SK-N-SH treated with all-trans-retinoic acid at 6 μM for 48 hours (cell line): ENCODE measurements at regions not wholly inside any gene's neighbourhood (a gene's known extent, or its start where the extent isn't known, plus 50 kb on each side); places are given as distances from the start of the nearest gene placed in this dataset.

Experiments
- ISL1 ChIP-seq: fragments of 250-450 bp; sonication (Bioruptor Pico); IDR thresholded peaks from 2 replicates; pipeline ENCODE4 v2.1.2; 2022; ENCODE audit warnings: mild to moderate bottlenecking, moderate library complexity
- ZC3H10 ChIP-seq: fragments of 250-450 bp; sonication (Bioruptor Pico); IDR thresholded peaks from 2 replicates; pipeline ENCODE4 v1.5.1; 2021; ENCODE audit warnings: mild to moderate bottlenecking, moderate library complexity
- TF ChIP-seq, protein P1 (sequence below): fragments of 250-450 bp; sonication (Bioruptor Pico); IDR thresholded peaks from 2 replicates; pipeline ENCODE4 v1.5.0; 2020; ENCODE audit warnings: mild to moderate bottlenecking, moderate library complexity
- TF ChIP-seq, protein P2 (sequence below): fragments of 250-450 bp; sonication (Bioruptor Pico); IDR thresholded peaks from 2 replicates; pipeline ENCODE4 v1.8.0; 2020; ENCODE audit warnings: mild to moderate bottlenecking, moderate library complexity, borderline replicate concordance

GRCh38 chr13:87100431-87100830 lies 570.7 kb upstream of the SLITRK5 start:
- TF ChIP-seq, protein P1, sequence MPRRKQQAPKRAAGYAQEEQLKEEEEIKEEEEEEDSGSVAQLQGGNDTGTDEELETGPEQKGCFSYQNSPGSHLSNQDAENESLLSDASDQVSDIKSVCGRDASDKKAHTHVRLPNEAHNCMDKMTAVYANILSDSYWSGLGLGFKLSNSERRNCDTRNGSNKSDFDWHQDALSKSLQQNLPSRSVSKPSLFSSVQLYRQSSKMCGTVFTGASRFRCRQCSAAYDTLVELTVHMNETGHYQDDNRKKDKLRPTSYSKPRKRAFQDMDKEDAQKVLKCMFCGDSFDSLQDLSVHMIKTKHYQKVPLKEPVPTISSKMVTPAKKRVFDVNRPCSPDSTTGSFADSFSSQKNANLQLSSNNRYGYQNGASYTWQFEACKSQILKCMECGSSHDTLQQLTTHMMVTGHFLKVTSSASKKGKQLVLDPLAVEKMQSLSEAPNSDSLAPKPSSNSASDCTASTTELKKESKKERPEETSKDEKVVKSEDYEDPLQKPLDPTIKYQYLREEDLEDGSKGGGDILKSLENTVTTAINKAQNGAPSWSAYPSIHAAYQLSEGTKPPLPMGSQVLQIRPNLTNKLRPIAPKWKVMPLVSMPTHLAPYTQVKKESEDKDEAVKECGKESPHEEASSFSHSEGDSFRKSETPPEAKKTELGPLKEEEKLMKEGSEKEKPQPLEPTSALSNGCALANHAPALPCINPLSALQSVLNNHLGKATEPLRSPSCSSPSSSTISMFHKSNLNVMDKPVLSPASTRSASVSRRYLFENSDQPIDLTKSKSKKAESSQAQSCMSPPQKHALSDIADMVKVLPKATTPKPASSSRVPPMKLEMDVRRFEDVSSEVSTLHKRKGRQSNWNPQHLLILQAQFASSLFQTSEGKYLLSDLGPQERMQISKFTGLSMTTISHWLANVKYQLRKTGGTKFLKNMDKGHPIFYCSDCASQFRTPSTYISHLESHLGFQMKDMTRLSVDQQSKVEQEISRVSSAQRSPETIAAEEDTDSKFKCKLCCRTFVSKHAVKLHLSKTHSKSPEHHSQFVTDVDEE = no peak
- TF ChIP-seq ZC3H10 (CRISPR knock-in tag) = no peak
- no peak for TF ChIP-seq ISL1 (CRISPR knock-in tag)
- TF ChIP-seq, protein P2, sequence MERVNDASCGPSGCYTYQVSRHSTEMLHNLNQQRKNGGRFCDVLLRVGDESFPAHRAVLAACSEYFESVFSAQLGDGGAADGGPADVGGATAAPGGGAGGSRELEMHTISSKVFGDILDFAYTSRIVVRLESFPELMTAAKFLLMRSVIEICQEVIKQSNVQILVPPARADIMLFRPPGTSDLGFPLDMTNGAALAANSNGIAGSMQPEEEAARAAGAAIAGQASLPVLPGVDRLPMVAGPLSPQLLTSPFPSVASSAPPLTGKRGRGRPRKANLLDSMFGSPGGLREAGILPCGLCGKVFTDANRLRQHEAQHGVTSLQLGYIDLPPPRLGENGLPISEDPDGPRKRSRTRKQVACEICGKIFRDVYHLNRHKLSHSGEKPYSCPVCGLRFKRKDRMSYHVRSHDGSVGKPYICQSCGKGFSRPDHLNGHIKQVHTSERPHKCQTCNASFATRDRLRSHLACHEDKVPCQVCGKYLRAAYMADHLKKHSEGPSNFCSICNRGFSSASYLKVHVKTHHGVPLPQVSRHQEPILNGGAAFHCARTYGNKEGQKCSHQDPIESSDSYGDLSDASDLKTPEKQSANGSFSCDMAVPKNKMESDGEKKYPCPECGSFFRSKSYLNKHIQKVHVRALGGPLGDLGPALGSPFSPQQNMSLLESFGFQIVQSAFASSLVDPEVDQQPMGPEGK (CRISPR knock-in tag) = no peak
